HEK293T (cell line): ENCODE measurements at regions not wholly inside any gene's neighbourhood (a gene's known extent, or its start where the extent isn't known, plus 50 kb on each side); places are given as distances from the start of the nearest gene placed in this dataset.
A peak's percentile ranks its signal among the peaks of the same experiment; 100 is the strongest.

Experiments
- CTCF ChIA-PET: fragments of 350-600 bp; formaldehyde crosslinking; extraction: SDS; loops from one replicate; lab custom pipeline; 2021; ENCODE audit warnings: antibody characterized with exemption, inconsistent platforms; lab: Yijun Ruan, JAX
- POLR2A ChIA-PET: fragments of 350-600 bp; formaldehyde crosslinking; extraction: SDS; loops from one replicate; lab custom pipeline; 2020; ENCODE audit warnings: antibody characterized with exemption, inconsistent platforms; lab: Yijun Ruan, JAX
- DNase-seq: peaks from one replicate; pipeline ENCODE4 v3.0.0; 2012; ENCODE audit warnings: mixed read lengths; ENCODE audit errors: extremely low spot score
- ARNT ChIP-seq: fragments of 450-650 bp; IDR thresholded peaks from 2 replicates; pipeline ENCODE4 v1.6.1; 2017; ENCODE audit warnings: mild to moderate bottlenecking
- BHLHE40 ChIP-seq: fragments of 450-650 bp; IDR thresholded peaks from 2 replicates; pipeline ENCODE4 v1.6.1; 2016; ENCODE audit warnings: mild to moderate bottlenecking, moderate library complexity, borderline replicate concordance
- CTBP1 ChIP-seq: fragments of 450-650 bp; IDR thresholded peaks from 2 replicates; pipeline ENCODE4 v1.6.1; 2016; ENCODE audit warnings: borderline replicate concordance
- ELF4 ChIP-seq: fragments of 450-650 bp; IDR thresholded peaks from 2 replicates; pipeline ENCODE4 v1.6.1; 2017; ENCODE audit warnings: antibody characterized with exemption
- FOXA1 ChIP-seq: fragments of 450-650 bp; IDR thresholded peaks from 2 replicates; pipeline ENCODE4 v1.6.1; 2016; ENCODE audit warnings: mild to moderate bottlenecking
- FOXK2 ChIP-seq: fragments of 450-650 bp; IDR thresholded peaks from 2 replicates; pipeline ENCODE4 v1.6.1; 2016; ENCODE audit warnings: mild to moderate bottlenecking
- FOXM1 ChIP-seq: fragments of 450-650 bp; IDR thresholded peaks from 2 replicates; pipeline ENCODE4 v1.6.1; 2017; ENCODE audit warnings: mild to moderate bottlenecking, borderline replicate concordance
- HDGF ChIP-seq: fragments of 450-650 bp; IDR thresholded peaks from 2 replicates; pipeline ENCODE4 v1.6.1; 2017; ENCODE audit warnings: antibody characterized with exemption, borderline replicate concordance
- L3MBTL2 ChIP-seq: fragments of 450-650 bp; conservative IDR thresholded peaks from 2 replicates; pipeline ENCODE4 v1.6.1; 2016; ENCODE audit warnings: mild to moderate bottlenecking
- LEF1 ChIP-seq: fragments of 450-650 bp; IDR thresholded peaks from 2 replicates; pipeline ENCODE4 v1.6.1; 2017; ENCODE audit warnings: mild to moderate bottlenecking, borderline replicate concordance
- NFRKB ChIP-seq: fragments of 450-650 bp; IDR thresholded peaks from 2 replicates; pipeline ENCODE4 v1.6.1; 2016; ENCODE audit warnings: mild to moderate bottlenecking, moderate library complexity
- SP1 ChIP-seq: fragments of 450-650 bp; IDR thresholded peaks from 2 replicates; pipeline ENCODE4 v1.6.1; 2017
- SUZ12 ChIP-seq: fragments of 450-650 bp; IDR thresholded peaks from 2 replicates; pipeline ENCODE4 v1.6.1; 2016; ENCODE audit warnings: mild to moderate bottlenecking
- TARDBP ChIP-seq: fragments of 450-650 bp; IDR thresholded peaks from 2 replicates; pipeline ENCODE4 v1.6.1; 2016
- ZNF384 ChIP-seq: fragments of 450-650 bp; IDR thresholded peaks from 2 replicates; pipeline ENCODE4 v1.6.1; 2016
- TF ChIP-seq, protein P1 (sequence below): fragments of 450-650 bp; IDR thresholded peaks from 2 replicates; pipeline ENCODE4 v1.6.1; 2016

DNA sequence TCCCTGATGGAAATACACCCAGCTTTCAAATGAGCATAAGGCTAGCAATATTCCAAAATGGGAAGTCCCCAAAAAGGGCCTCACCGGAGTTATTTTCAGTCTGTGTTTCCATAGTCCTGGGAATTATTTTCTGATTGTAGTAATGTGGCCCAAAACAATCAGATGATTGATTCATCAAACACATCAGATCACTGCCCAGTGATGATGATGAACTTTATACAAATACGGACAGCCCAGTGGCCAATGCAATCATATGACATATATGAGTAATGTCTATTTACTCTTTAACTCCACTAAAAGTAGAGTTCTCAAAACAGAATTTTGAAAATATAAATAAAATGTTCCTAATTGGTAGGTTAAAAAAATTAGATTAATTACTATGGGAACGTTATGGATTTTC lies 467.8 kb downstream of the ZNF608 start:
- TF ChIP-seq L3MBTL2 (no peak), ZNF384 (no peak), NFRKB (no peak), CTBP1 (no peak), SP1 (no peak), FOXM1 (no peak), LEF1 (no peak), TARDBP (no peak), ELF4 (no peak), HDGF (no peak), FOXK2 (no peak), FOXA1 (no peak), SUZ12 (no peak), BHLHE40 (no peak), ARNT (no peak)
- TF ChIP-seq, protein P1, sequence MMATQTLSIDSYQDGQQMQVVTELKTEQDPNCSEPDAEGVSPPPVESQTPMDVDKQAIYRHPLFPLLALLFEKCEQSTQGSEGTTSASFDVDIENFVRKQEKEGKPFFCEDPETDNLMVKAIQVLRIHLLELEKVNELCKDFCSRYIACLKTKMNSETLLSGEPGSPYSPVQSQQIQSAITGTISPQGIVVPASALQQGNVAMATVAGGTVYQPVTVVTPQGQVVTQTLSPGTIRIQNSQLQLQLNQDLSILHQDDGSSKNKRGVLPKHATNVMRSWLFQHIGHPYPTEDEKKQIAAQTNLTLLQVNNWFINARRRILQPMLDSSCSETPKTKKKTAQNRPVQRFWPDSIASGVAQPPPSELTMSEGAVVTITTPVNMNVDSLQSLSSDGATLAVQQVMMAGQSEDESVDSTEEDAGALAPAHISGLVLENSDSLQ = no peak
- POLR2A ChIA-PET = interaction anchor here (0.6 kb wide), 1 partner anchor 350 kb away, joined by 3 read pairs; no protein-coding TSS in a partner anchor

DNA sequence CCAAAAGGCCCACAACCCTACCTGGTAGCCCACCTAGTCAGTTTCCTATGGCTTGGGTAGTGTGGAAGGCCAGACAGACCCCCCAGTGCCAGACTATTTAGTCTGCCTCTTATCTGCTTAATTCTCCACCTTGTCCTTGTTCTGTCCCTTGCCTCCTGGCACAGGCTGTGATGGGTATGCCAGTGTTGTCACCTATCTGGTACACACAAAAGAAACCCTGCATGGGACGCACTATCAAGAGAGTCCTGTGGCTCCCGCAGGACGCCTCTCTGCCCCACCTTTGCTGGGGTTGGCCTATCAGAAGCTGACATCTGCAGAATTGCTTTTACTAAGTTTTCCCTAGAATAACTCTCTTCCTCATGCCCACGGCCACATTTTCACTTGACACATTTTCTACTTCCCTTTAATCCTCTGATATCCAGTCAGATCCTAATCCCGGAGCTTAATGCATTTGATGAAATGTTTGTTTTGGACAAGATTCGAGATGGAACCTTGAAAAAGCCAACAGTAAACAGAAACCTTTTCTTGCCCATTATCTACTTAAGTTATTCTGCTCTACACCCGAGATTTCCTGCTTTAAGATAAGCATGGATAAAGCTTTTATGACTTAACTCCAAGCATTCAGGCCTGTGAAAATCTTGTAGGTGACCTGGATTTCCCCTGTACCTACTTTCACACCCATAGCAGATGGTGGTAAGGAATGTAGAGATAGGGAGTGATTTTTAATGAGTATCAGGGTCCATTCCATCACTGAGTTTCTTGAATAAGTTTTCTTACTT lies 468.5 kb downstream of the ZNF608 start:
- no peak for DNase-seq
- TF ChIP-seq TARDBP (no peak), L3MBTL2 (no peak), ZNF384 (no peak), HDGF (no peak), BHLHE40 (no peak), FOXM1 (no peak), SP1 (no peak)
- ChIA-PET CTCF (interaction anchor here (0.7 kb wide), 1 partner anchor 53 kb away, joined by 3 read pairs; no protein-coding TSS in a partner anchor), POLR2A (no interaction called here)

More for the DNA sequence above, 467.8 kb downstream of the ZNF608 start:
- CTCF ChIA-PET = interaction anchor here (0.7 kb wide), 1 partner anchor 52 kb away, joined by 3 read pairs; no protein-coding TSS in a partner anchor
- DNase-seq = no peak

DNA sequence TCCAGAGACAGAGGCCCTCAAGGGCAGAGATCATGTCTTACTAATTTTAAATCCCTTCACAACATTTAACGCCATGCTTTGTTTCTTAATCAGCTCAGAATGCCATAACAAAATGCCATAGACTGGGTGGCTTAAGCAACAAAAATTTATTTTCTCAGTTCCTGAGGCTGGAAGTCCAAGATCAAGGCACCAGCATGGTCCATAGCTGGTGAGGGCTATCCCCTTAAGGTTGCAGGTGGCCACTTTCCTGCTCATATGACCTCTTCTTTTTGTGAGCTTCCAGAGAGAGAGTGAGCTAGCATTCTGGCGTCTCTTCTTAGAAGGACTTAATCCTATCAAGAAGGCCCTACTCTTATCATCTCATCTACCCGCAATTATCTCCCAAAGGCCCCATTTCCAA lies 470.3 kb downstream of the ZNF608 start:
- TF ChIP-seq L3MBTL2 (no peak), CTBP1 (no peak), FOXM1 (no peak), ARNT (no peak), LEF1 (no peak), HDGF (no peak)
- ChIA-PET POLR2A (no interaction called here), CTCF (interaction anchor here (0.7 kb wide), 1 partner anchor 68 kb away, joined by 3 read pairs; no protein-coding TSS in a partner anchor)
- no peak for DNase-seq

DNA sequence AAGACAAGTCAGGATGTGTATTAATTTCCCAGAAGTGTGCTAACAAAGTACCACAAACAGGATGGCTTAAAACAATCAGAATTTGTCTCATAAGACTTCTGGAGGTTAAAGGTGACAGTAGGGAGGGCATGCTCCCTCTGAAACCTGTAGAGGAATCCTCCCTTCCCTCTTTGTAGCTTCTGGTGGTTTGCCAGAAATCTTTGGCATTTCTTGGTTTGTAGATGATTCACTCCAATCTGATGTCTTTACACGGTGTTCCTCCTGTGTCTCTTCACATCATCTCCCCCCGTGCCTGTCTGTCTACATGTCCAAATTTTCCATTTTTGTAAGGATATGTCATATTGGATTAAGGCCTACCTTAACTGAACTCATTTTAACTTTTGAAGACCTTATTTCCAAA lies 471.5 kb downstream of the ZNF608 start:
- TF ChIP-seq ELF4 (no peak), BHLHE40 (no peak), FOXM1 (no peak), NFRKB (no peak), FOXK2 (no peak), ARNT (no peak), SP1 (no peak)
- POLR2A ChIA-PET = no interaction called here
- DNase-seq = no peak
- CTCF ChIA-PET = no interaction called here

DNA sequence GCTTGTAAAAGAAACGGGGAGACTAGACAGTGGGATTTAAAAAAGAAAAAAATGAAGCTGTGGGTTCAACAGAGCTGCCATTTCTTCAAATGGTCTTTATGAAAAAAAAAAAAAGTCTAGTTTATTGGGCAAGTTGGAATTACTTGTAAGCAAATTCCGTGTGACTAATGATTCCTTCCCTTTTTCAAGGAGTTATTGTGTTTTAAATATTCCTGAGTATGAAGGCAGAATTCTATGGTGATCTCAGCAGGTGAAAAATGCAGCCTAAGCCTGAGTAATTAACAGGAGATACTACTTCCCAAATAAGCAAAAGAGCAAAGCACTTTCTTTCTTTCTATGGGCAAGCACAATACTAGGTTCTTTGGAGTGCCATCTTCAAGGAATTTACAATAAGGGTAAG lies 481.9 kb downstream of the ZNF608 start:
- ChIA-PET POLR2A (no interaction called here), CTCF (no interaction called here)
- TF ChIP-seq ARNT (no peak), BHLHE40 (no peak), ZNF384 (no peak), TARDBP (no peak), FOXK2 (no peak), SUZ12 (no peak), HDGF (no peak), FOXA1 (no peak), CTBP1 (no peak), FOXM1 (no peak), L3MBTL2 (no peak)
- DNase-seq = no peak

DNA sequence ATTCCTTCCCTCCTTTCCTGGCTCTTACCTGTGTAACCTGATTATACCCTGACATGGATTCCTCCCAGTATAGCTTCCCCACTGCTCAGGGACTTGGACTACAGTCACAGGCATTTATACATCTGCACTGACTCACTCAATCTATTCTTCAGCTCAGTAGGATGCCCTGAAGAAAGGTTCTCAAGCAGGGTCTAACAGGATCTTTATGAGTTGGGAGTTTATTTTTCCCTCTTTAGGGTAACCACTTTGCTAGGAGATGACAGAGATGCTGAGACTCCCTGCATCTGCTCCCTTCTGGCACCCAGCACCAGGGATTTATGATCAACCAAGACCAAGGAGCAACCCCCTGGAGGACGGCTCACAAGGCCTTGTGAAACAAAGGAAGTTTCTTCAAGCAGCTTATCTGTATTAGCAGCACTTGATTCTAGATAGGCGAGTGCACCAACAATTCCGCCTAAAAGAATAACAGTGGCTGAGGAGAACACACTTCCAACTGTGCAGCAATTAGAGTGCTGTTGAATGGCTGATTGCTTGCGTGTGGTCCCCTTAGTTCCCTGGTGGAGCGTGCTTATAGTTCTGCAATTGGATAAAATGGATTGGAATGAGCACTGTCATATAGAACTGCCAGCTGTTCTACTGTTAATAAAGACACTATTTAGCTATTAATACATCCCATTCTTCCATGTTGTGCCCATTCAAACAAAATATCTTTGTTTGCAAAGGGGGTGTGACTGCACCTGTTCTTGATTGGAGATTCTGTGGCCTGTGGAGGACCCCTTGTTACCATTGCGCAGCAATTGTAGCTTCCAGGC lies 482.6 kb downstream of the ZNF608 start:
- TF ChIP-seq BHLHE40 (no peak), SUZ12 (no peak), CTBP1 (peak; percentile 80; the same call in 1 of the 2 replicates), SP1 (no peak), ZNF384 (no peak; the same call in 1 of the 2 replicates), ARNT (peak; percentile 20), NFRKB (no peak), FOXA1 (no peak), FOXK2 (no peak), ELF4 (no peak)
- TF ChIP-seq, protein P1 = peak; percentile 86
- ChIA-PET CTCF (no interaction called here), POLR2A (no interaction called here)
- DNase-seq = peak; percentile 49
